SHP77 (cell line): ENCODE measurements at regions not wholly inside any gene's neighbourhood (a gene's known extent, or its start where the extent isn't known, plus 50 kb on each side); places are given as distances from the start of the nearest gene placed in this dataset.
A peak's percentile ranks its signal among the peaks of the same experiment; 100 is the strongest.

ENCODE experiments used
- DNase-seq, 2 experiments: peaks; one replicate each; lab custom pipeline; 2025; lab: John Stamatoyannopoulos, UW

- DNase-seq: no peak
Observed at GRCh38 chr3:107428051-107428858, 51.0 kb downstream of the CCDC54 start.

- peak; percentile 80 to 85 for DNase-seq
Observed at GRCh38 chr3:107429320-107430181, 52.3 kb downstream of the CCDC54 start.

GRCh38 chr3:107430214-107430995 lies 53.2 kb downstream of the CCDC54 start:
- peak in 1 of 2 experiments; percentile 14 for DNase-seq

- DNase-seq: peak; percentile 41 to 57
Observed at GRCh38 chr3:107430996-107431245, 53.7 kb downstream of the CCDC54 start.

GRCh38 chr3:107431246-107432012 lies 54.2 kb downstream of the CCDC54 start:
- peak; percentile 57 to 65 for DNase-seq

- DNase-seq: peak in 1 of 2 experiments; percentile 10
Observed at GRCh38 chr3:107432013-107432515, 54.8 kb downstream of the CCDC54 start.

- DNase-seq: peak; percentile 7 to 28
Observed at GRCh38 chr3:107432646-107433045, 55.4 kb downstream of the CCDC54 start.

- no peak for DNase-seq
Observed at GRCh38 chr3:107436029-107436428, 58.8 kb downstream of the CCDC54 start.

GRCh38 chr3:107438671-107439070 lies 61.4 kb downstream of the CCDC54 start:
- DNase-seq: no peak

- DNase-seq: no peak
Observed at GRCh38 chr3:107441617-107442016, 64.4 kb downstream of the CCDC54 start.

- no peak for DNase-seq
Observed at GRCh38 chr3:107443461-107443860, 66.2 kb downstream of the CCDC54 start.

- no peak for DNase-seq
Observed at GRCh38 chr3:107446706-107447105, 69.5 kb downstream of the CCDC54 start.

GRCh38 chr3:107450254-107450893 lies 72.4 kb upstream of the BBX start:
- no peak for DNase-seq

GRCh38 chr3:107452436-107452835 lies 70.3 kb upstream of the BBX start:
- no peak for DNase-seq

- DNase-seq: no peak
Observed at GRCh38 chr3:107453504-107453903, 69.3 kb upstream of the BBX start.

- no peak for DNase-seq
Observed at GRCh38 chr3:107455621-107456020, 67.1 kb upstream of the BBX start.

GRCh38 chr3:107456501-107456900 lies 66.3 kb upstream of the BBX start:
- DNase-seq: no peak

- DNase-seq: no peak
Observed at GRCh38 chr3:107458871-107459270, 63.9 kb upstream of the BBX start.

GRCh38 chr3:107461721-107462120 lies 61.0 kb upstream of the BBX start:
- DNase-seq: no peak

- DNase-seq: no peak
Observed at GRCh38 chr3:107464037-107464436, 58.7 kb upstream of the BBX start.

GRCh38 chr3:107465064-107465631 lies 57.6 kb upstream of the BBX start:
- DNase-seq: no peak
